K562 (cell line): ENCODE measurements at regions not wholly inside any gene's neighbourhood (a gene's known extent, or its start where the extent isn't known, plus 50 kb on each side); places are given as distances from the start of the nearest gene placed in this dataset.

Experiments
- ATAC-seq: fragments of 200-7000 bp; cut with Tn5 transposase; 3 replicates; pipeline ENCODE4 v1.9.1; 2020; ENCODE audit warnings: moderate library complexity
- BruUV-seq: library from RNA; stranded (reverse); fragments of 400-500 nt; replicated peaks from 2 replicates; lab custom pipeline; 2021; lab: Mats Ljungman, UMichigan
- CTCF ChIA-PET: fragments of 300-600 bp; formaldehyde crosslinking; extraction: SDS; loops from one replicate; lab custom pipeline; 2021; ENCODE audit warnings: low intra/inter-chr PET ratio; lab: Yijun Ruan, JAX
- POLR2A ChIA-PET: fragments of 300-600, 350-650 bp; sonication (Branson Sonifier 250); formaldehyde crosslinking; extraction: SDS; loops from one replicate; lab custom pipeline; 2021; ENCODE audit warnings: antibody characterized with exemption, inconsistent platforms; lab: Yijun Ruan, JAX
- DNase-seq, 4 experiments: peaks; one replicate each; pipeline versions ENCODE4 v3.0.0 to v3.0.0-alpha.2; 2011 to 2018; ENCODE audit warnings: low spot score in 3 of 4, mixed read lengths in 3 of 4; ENCODE audit errors: extremely low read depth in 1 of 4
- FAIRE-seq: peaks from 2 replicates; lab custom pipeline; 2011; peaks lifted over from hg19 to GRCh38; lab: Jason Lieb, UNC
- H2AFZ ChIP-seq: 2 replicates; pipeline ENCODE4 v1.6.0; 2011; ENCODE audit warnings: low read depth, low read length, control low read depth, inconsistent platforms
- H3K27ac ChIP-seq: fragments of 200-600 bp; 3 replicates; pipeline ENCODE4 v1.8.0; 2011; ENCODE audit warnings: low read depth, mild to moderate bottlenecking, control low read depth, inconsistent platforms, low read length, moderate library complexity, mixed read lengths; ENCODE audit errors: extremely low read depth
- H3K27me3 ChIP-seq, 2 experiments: fragments of 300-600 bp in 1 of 2; 2 replicates in 1 of 2; 3 replicates in 1 of 2; pipeline versions ENCODE4 v1.6.0 to v1.8.0; 2011; ENCODE audit warnings: inconsistent platforms in 2 of 2, low read length in 2 of 2, mild to moderate bottlenecking in 1 of 2, mixed read lengths in 1 of 2, moderate library complexity in 1 of 2; ENCODE audit not compliant: control insufficient read depth in 2 of 2, insufficient read depth in 2 of 2
- H3K36me3 ChIP-seq: fragments of 300-600 bp; 3 replicates; pipeline ENCODE4 v1.8.0; 2011; ENCODE audit warnings: mild to moderate bottlenecking, low read length, inconsistent platforms; ENCODE audit not compliant: control insufficient read depth, insufficient read depth
- H3K4me1 ChIP-seq, 2 experiments: fragments of 200-600 bp in 1 of 2; replicated peaks in 1 of 2; 2 replicates in 1 of 2; 3 replicates in 1 of 2; pipeline versions ENCODE4 v1.5.1 to v1.8.0; 2011; ENCODE audit warnings: inconsistent platforms in 2 of 2, low read length in 2 of 2, mild to moderate bottlenecking in 1 of 2, mixed read lengths in 1 of 2, moderate library complexity in 1 of 2; ENCODE audit not compliant: control insufficient read depth in 2 of 2, insufficient read depth in 2 of 2
- H3K4me2 ChIP-seq: 2 replicates; pipeline ENCODE4 v1.6.1; 2011; ENCODE audit warnings: low read length, control low read depth, inconsistent platforms, mixed read lengths; ENCODE audit not compliant: insufficient read depth
- H3K4me3 ChIP-seq: fragments of 200-600 bp; sonication (generic), shearing (Covaris generic); 2 replicates; pipeline ENCODE4 v1.5.1; 2016; ENCODE audit warnings: control low read depth, inconsistent platforms
- H3K79me2 ChIP-seq: fragments of 200-600 bp; 3 replicates; pipeline ENCODE4 v1.8.0; 2011; ENCODE audit warnings: low read length, inconsistent platforms; ENCODE audit not compliant: control insufficient read depth, insufficient read depth
- H3K9ac ChIP-seq, 2 experiments: 2 replicates each; pipeline versions ENCODE4 v1.6.0 to v1.6.1; 2011; ENCODE audit warnings: low read depth in 2 of 2, low read length in 2 of 2, control low read depth in 1 of 2, inconsistent platforms in 1 of 2, mild to moderate bottlenecking in 1 of 2, mixed read lengths in 1 of 2; ENCODE audit not compliant: insufficient read depth in 1 of 2
- H3K9me1 ChIP-seq: one replicate; pipeline ENCODE4 v1.6.0; 2011; ENCODE audit warnings: inconsistent platforms, mild to moderate bottlenecking, low read length, moderate library complexity; ENCODE audit not compliant: control insufficient read depth, insufficient read depth
- H3K9me3 ChIP-seq: replicated peaks from 2 replicates; pipeline ENCODE4 v1.5.1; 2011; ENCODE audit warnings: low read depth, low read length, inconsistent platforms; ENCODE audit not compliant: control insufficient read depth, insufficient read depth
- H4K20me1 ChIP-seq: replicated peaks from 2 replicates; pipeline ENCODE4 v1.6.1; 2011; ENCODE audit warnings: low read length, inconsistent platforms, mixed read lengths; ENCODE audit not compliant: control insufficient read depth, insufficient read depth
- FOXA3 ChIP-seq, 2 experiments: fragments of 450-650 bp in 1 of 2; sonication (generic) in 1 of 2; formaldehyde crosslinking; IDR thresholded peaks in 1 of 2; conservative IDR thresholded peaks in 1 of 2; 2 replicates each; pipeline versions ENCODE4 v1.4.0 to v1.8.0; 2020 to 2022; ENCODE audit warnings: mild to moderate bottlenecking in 2 of 2, missing genetic modification reagents in 1 of 2
- HDGF ChIP-seq: fragments of 450-650 bp; IDR thresholded peaks from 2 replicates; pipeline ENCODE4 v1.6.1; 2016
- HEY1 ChIP-seq: fragments of 250-450 bp; sonication (Bioruptor Pico); IDR thresholded peaks from 2 replicates; pipeline ENCODE4 v1.5.0; 2020; ENCODE audit warnings: mild to moderate bottlenecking, moderate library complexity, borderline replicate concordance
- HNRNPL ChIP-seq: fragments of 200-400 bp; formaldehyde crosslinking; IDR thresholded peaks from 2 replicates; pipeline ENCODE4 v1.6.1; 2017; ENCODE audit warnings: low read depth, mild to moderate bottlenecking, low read length
- ID3 ChIP-seq, 2 experiments: fragments of 250-450 bp in 1 of 2; fragments of 450-650 bp in 1 of 2; sonication (Bioruptor Pico) in 1 of 2; IDR thresholded peaks; 2 replicates each; pipeline versions ENCODE4 v1.6.1 to v1.8.0; 2016 to 2021; ENCODE audit warnings: mild to moderate bottlenecking in 2 of 2, moderate library complexity in 2 of 2, missing compliant biosample characterization in 1 of 2, missing genetic modification characterization in 1 of 2
- MXI1 ChIP-seq: IDR thresholded peaks from 2 replicates; pipeline ENCODE4 v1.6.1; 2011; ENCODE audit warnings: low read depth, mild to moderate bottlenecking, improper control_type of control experiment, low read length
- PHTF2 ChIP-seq: fragments of 250-450 bp; sonication (Bioruptor Pico); IDR thresholded peaks from 2 replicates; pipeline ENCODE4 v1.5.0; 2021; ENCODE audit warnings: mild to moderate bottlenecking
- SNIP1 ChIP-seq: fragments of 450-650 bp; IDR thresholded peaks from 2 replicates; pipeline ENCODE4 v1.7.1; 2017; ENCODE audit warnings: low read depth, mild to moderate bottlenecking
- STAG1 ChIP-seq: sonication (generic); formaldehyde crosslinking; IDR thresholded peaks from 2 replicates; pipeline ENCODE4 v1.5.0; 2020; ENCODE audit warnings: missing genetic modification reagents, borderline replicate concordance
- ZBTB2 ChIP-seq: fragments of 450-650 bp; IDR thresholded peaks from 2 replicates; pipeline ENCODE4 v1.6.1; 2016; ENCODE audit warnings: antibody characterized with exemption
- ZFP36 ChIP-seq: fragments of 150-350 bp; IDR thresholded peaks from 2 replicates; pipeline ENCODE4 v1.6.1; 2018; ENCODE audit warnings: low read length, low read depth; ENCODE audit not compliant: partially characterized antibody
- ZNF165 ChIP-seq: fragments of 250-450 bp; sonication (Bioruptor Pico); IDR thresholded peaks from 2 replicates; pipeline ENCODE4 v1.4.0; 2020; ENCODE audit warnings: borderline replicate concordance
- ZNF280B ChIP-seq: fragments of 250-450 bp; sonication (Bioruptor Pico); IDR thresholded peaks from 2 replicates; pipeline ENCODE4 v1.5.1; 2021; ENCODE audit warnings: mild to moderate bottlenecking
- ZNF644 ChIP-seq: fragments of 200-800 bp; sonication (Bioruptor generic); IDR thresholded peaks from 2 replicates; pipeline ENCODE4 v1.6.1; 2016; ENCODE audit warnings: low read depth, missing genetic modification characterization, missing compliant biosample characterization
- WGBS: fragments of 100-300 bp; shearing (Covaris generic); methylation state at CpG from one replicate; pipeline ENCODE4 v1.1.6; 2016; ENCODE audit warnings: low coverage, mixed read lengths; ENCODE audit not compliant: insufficient coverage; ENCODE audit errors: missing lambda C conversion rate; 5-methylcytosine and 5-hydroxymethylcytosine counted together
- in situ Hi-C: fragments of 300-500 bp; cut with MboI; formaldehyde crosslinking; loops from 4 replicates; pipeline ENCODE4 v1.15.0; 2018; ENCODE audit warnings: inconsistent platforms, mixed read lengths
- intact Hi-C: fragments of 100-400 bp; cut with micrococcal nuclease; formaldehyde crosslinking; loops from 2 replicates; pipeline ENCODE4 v1.14.2; 2022

DNA sequence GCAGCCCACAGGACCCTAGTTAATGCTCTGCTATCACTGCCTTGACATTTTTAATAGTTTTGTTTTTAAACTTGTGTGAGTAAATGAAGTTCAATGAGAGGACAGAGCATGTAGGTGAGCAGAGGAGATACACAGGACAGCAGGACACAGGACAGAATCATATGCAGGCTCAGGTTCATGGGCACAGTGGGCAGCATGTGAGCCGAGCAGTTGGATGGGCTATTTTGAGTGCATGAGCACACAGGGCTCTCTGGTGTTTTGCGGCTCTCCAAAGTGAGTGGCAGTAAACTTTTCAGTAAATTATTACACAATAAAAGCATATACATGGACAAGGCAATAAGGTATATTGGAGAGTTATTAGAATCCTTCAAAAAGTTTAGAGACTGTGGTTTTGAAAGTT is 189.7 kb upstream of the OR4E1 start:
- ATAC-seq (no peak), FAIRE-seq (no peak)
- intact Hi-C loops: no loop called here
- Histone ChIP-seq H3K27me3 (no peaks in the 10 kb centered on the region), H3K4me2 (no peak overlapping the region), H3K4me3 (no peak overlapping the region)
- TF ChIP-seq ZFP36: no peak
- TF ChIP-seq, all 486 proteins: peak for 0
- Histone ChIP-seq H3K9me1 (no peaks in the 10 kb centered on the region), H3K36me3 (no peaks in the 10 kb centered on the region), H3K9ac (no peak overlapping the region), H3K27ac (no peak overlapping the region), H2AFZ (no peak overlapping the region), H3K79me2 (no peaks in the 10 kb centered on the region), H4K20me1 (no peaks in the 10 kb centered on the region; the same call in 1 of the 2 replicates), H3K4me1 (no peaks in the 10 kb centered on the region), H3K9me3 (no peaks in the 10 kb centered on the region)
- in situ Hi-C loops: no loop called here
- ChIA-PET POLR2A (no interaction called here), CTCF (no interaction called here)
- BruUV-seq: no TSS peak
- DNase-seq: no peak
- 0% methylated on average over 2 of the region's 2 CpGs for WGBS

DNA sequence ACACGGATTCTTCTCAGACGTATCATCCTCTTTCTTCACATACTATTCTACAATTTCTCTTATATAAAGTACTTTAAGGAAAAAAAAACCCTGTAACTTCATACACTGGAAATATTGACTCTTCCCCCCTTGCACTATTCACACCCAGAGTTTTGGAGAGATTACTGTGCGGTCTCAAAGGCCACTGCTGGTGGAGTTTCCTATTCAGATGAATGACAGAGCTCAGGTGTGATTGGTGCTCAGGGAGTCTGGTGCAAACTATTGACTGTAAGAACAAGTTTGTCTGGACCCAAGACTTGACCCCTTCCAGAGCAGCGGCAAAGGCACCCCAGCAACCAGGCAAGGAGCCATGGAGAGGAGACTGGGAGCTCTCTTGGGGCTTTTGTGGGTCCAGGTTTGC is 187.5 kb upstream of the OR4E1 start:
- CTCF ChIA-PET: no interaction called here
- Histone ChIP-seq H3K79me2 (no peaks in the 10 kb centered on the region), H3K4me2 (no peak overlapping the region), H3K9me1 (no peaks in the 10 kb centered on the region), H3K36me3 (no peaks in the 10 kb centered on the region), H3K9me3 (no peaks in the 10 kb centered on the region), H3K4me3 (no peak overlapping the region), H3K4me1 (no peaks in the 10 kb centered on the region), H3K27me3 (no peaks in the 10 kb centered on the region), H3K9ac (no peak overlapping the region), H3K27ac (no peak overlapping the region), H2AFZ (no peak overlapping the region), H4K20me1 (no peaks in the 10 kb centered on the region)
- no peak for FAIRE-seq
- no TSS peak for BruUV-seq
- DNase-seq: no peak
- POLR2A ChIA-PET: no interaction called here
- in situ Hi-C loops: no loop called here
- 0% methylated on average over 3 of the region's 4 CpGs for WGBS
- intact Hi-C loops: no loop called here
- ATAC-seq: no peak
- TF ChIP-seq ZNF280B (CRISPR knock-in tag) (no peak), SNIP1 (no peak), HNRNPL (no peak), ZNF165 (no peak), FOXA3 (CRISPR knock-in tag; conservative IDR thresholded peaks at IDR 0.05 in 1 of 2, IDR thresholded peaks at IDR 0.05 in 1 of 2) (no peak), ID3 (CRISPR knock-in tag; IDR thresholded peaks at IDR 0.05) (no peak), ID3 (tag; IDR thresholded peaks at IDR 0.05) (no peak), HDGF (no peak), ZNF644 (no peak), MXI1 (no peak), ZBTB2 (no peak), PHTF2 (CRISPR knock-in tag) (no peak), STAG1 (CRISPR knock-in tag) (no peak), HEY1 (CRISPR knock-in tag) (no peak)
